SH-SY5Y (cell line): ENCODE measurements at regions not wholly inside any gene's neighbourhood (a gene's known extent, or its start where the extent isn't known, plus 50 kb on each side); places are given as distances from the start of the nearest gene placed in this dataset.

Experiments
- GATA2 ChIP-seq: IDR thresholded peaks from 2 replicates; pipeline ENCODE4 v1.6.1; 2011; ENCODE audit warnings: mild to moderate bottlenecking, low read depth, low read length
- GATA3 ChIP-seq: IDR thresholded peaks from 2 replicates; pipeline ENCODE4 v1.6.1; 2011; ENCODE audit warnings: low read depth, mild to moderate bottlenecking, low read length, moderate library complexity

DNA sequence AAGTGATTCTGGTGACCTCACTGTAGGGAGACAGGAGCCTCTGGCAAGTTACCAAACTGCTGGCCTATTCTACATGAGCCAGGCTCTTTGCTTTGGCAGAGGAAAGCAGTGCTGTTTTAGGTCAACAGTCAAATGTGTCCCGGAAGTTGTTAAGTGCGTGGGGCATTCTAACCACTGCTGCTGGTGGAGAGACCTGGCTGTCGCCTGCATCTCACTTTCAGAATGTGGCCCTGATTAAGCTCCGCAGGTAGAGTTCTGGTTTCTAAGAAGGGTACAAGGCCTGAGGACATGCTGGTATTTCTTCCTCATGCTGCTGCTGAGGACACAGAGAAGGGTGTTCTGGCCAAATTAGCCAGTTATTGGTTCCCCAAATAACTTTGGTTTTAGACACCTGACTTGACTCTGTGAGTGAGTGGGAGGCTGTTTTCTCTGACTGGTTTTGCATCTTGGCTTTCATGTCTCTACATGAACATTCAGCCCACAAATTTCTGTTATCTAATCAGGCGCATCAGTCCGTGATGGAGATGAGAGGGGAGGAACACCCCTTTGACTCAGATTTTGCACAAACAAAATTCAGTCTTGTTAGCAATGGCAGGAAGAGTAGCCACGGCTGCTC, 120.8 kb downstream of the LMO4 start:
- peak; percentile 31; the same call in 1 of the 2 replicates for TF ChIP-seq GATA2
- no peak for TF ChIP-seq GATA3
